Vagina (tissue), 2 donors: ENCODE measurements at regions not wholly inside any gene's neighbourhood (a gene's known extent, or its start where the extent isn't known, plus 50 kb on each side); places are given as distances from the start of the nearest gene placed in this dataset.

Source experiments
- POLR2A ChIP-seq, 2 donors: fragments of 450-650 bp; IDR thresholded peaks; one replicate each; pipeline ENCODE4 v1.6.1; 2017; ENCODE audit warnings: antibody characterized with exemption in 2 of 2, mild to moderate bottlenecking in 2 of 2, moderate library complexity in 2 of 2
- TF ChIP-seq, protein P1 (sequence below), 3 experiments: fragments of 450-650 bp in 2 of 3; fragments of 200-600 bp in 1 of 3; sonication (generic) in 1 of 3; IDR thresholded peaks; one replicate each; pipeline ENCODE4 v1.5.1; 2017 to 2019; ENCODE audit warnings: antibody characterized with exemption in 3 of 3, mild to moderate bottlenecking in 2 of 3, moderate library complexity in 2 of 3

DNA sequence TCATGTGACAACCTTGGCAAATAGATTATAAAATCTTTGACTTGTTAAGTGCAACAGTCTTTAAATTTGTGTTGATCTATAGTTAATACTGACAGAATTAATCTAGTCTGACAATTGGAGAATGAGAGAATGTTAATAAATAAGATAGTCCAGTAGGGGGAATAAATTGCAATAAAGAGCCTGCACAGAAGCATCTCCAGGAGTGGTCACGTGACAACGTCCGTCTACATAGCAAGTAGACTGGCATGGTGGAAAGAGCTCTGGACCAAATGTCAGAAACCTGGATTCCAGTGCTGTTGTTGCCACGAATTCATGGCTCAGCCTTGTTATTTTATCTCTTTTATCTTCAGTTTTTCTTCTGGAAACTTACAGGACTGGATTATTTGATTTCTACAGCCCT is 436.5 kb downstream of the RAB28 start:
- no peak for TF ChIP-seq POLR2A (IDR thresholded peaks at IDR 0.05)
- TF ChIP-seq, protein P1, sequence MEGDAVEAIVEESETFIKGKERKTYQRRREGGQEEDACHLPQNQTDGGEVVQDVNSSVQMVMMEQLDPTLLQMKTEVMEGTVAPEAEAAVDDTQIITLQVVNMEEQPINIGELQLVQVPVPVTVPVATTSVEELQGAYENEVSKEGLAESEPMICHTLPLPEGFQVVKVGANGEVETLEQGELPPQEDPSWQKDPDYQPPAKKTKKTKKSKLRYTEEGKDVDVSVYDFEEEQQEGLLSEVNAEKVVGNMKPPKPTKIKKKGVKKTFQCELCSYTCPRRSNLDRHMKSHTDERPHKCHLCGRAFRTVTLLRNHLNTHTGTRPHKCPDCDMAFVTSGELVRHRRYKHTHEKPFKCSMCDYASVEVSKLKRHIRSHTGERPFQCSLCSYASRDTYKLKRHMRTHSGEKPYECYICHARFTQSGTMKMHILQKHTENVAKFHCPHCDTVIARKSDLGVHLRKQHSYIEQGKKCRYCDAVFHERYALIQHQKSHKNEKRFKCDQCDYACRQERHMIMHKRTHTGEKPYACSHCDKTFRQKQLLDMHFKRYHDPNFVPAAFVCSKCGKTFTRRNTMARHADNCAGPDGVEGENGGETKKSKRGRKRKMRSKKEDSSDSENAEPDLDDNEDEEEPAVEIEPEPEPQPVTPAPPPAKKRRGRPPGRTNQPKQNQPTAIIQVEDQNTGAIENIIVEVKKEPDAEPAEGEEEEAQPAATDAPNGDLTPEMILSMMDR (IDR thresholded peaks at IDR 0.05), result no peak
